ENCODE measurements at regions not wholly inside any gene's neighbourhood (a gene's known extent, or its start where the extent isn't known, plus 50 kb on each side); places are given as distances from the start of the nearest gene placed in this dataset.

- Histone ChIP-seq H3K36me3 (ENCODE audit: control insufficient read depth in 3 of 3, insufficient read depth in 2 of 3, low read depth in 1 of 3, low read length in 3 of 3) (peaks cover 0 to 4% (median 0%) of the 10 kb centered on the region in 3 donors), H3K4me3 (ENCODE audit: low read depth in 1 of 3, low read length in 3 of 3) (no peak overlapping the region), H3K27ac (ENCODE audit: low read depth in 1 of 3, low read length in 2 of 3) (no peak overlapping the region), H3K27me3 (ENCODE audit: control insufficient read depth in 3 of 3, insufficient read depth in 3 of 3, low read length in 3 of 3) (no peaks in the 10 kb centered on the region), H3K4me1 (ENCODE audit: control insufficient read depth in 3 of 3, insufficient read depth in 2 of 3, low read depth in 1 of 3, low read length in 2 of 3) (no peaks in the 10 kb centered on the region), H3K9me3 (ENCODE audit: control insufficient read depth in 2 of 2, insufficient read depth in 1 of 2, low read depth in 1 of 2, low read length in 1 of 2) (no peaks in the 10 kb centered on the region)
- DNase-seq (no peak), FAIRE-seq (no peak)
- WGBS, 3 donors = 88 to 92% (median 89%) methylated on average over 10 of the region's 10 CpGs
Observed at GRCh38 chr1:232534552-232535517, 95.1 kb downstream of the SIPA1L2 start.

- no peak overlapping the region for H3K27ac ChIP-seq (ENCODE audit: low read depth in 1 of 3, low read length in 2 of 3)
Observed at GRCh38 chr1:232533328-232533727, 96.6 kb downstream of the SIPA1L2 start.

GRCh38 chr1:232532901-232533300, 97.0 kb downstream of the SIPA1L2 start:
- no peaks in the 10 kb centered on the region for H3K4me1 ChIP-seq (ENCODE audit: control insufficient read depth in 3 of 3, insufficient read depth in 2 of 3, low read depth in 1 of 3, low read length in 2 of 3)
- 86 to 91% (median 88%) methylated on average over 2 of the region's 2 CpGs for WGBS, 3 donors
- FAIRE-seq (no peak), DNase-seq (no peak)
- H3K4me3 ChIP-seq (ENCODE audit: low read depth in 1 of 3, low read length in 3 of 3) = no peak overlapping the region
- no peak overlapping the region for H3K27ac ChIP-seq (ENCODE audit: low read depth in 1 of 3, low read length in 2 of 3)
- peaks cover 0 to 4% (median 0%) of the 10 kb centered on the region in 3 donors for H3K36me3 ChIP-seq (ENCODE audit: control insufficient read depth in 3 of 3, insufficient read depth in 2 of 3, low read depth in 1 of 3, low read length in 3 of 3)
- no peaks in the 10 kb centered on the region for H3K9me3 ChIP-seq (ENCODE audit: control insufficient read depth in 2 of 2, insufficient read depth in 1 of 2, low read depth in 1 of 2, low read length in 1 of 2)
- no peaks in the 10 kb centered on the region for H3K27me3 ChIP-seq (ENCODE audit: control insufficient read depth in 3 of 3, insufficient read depth in 3 of 3, low read length in 3 of 3)

More at GRCh38 chr1:232533328-232533727, 96.6 kb downstream of the SIPA1L2 start:
- H3K36me3 ChIP-seq (ENCODE audit: control insufficient read depth in 3 of 3, insufficient read depth in 2 of 3, low read depth in 1 of 3, low read length in 3 of 3) = peaks cover 0 to 4% (median 0%) of the 10 kb centered on the region in 3 donors
- WGBS, 3 donors = 93 to 96% (median 95%) methylated on average over 1 of the region's 1 CpG
- H3K4me1 ChIP-seq (ENCODE audit: control insufficient read depth in 3 of 3, insufficient read depth in 2 of 3, low read depth in 1 of 3, low read length in 2 of 3) = no peaks in the 10 kb centered on the region
- FAIRE-seq (no peak), DNase-seq (no peak)
- no peak overlapping the region for H3K4me3 ChIP-seq (ENCODE audit: low read depth in 1 of 3, low read length in 3 of 3)
- H3K27me3 ChIP-seq (ENCODE audit: control insufficient read depth in 3 of 3, insufficient read depth in 3 of 3, low read length in 3 of 3) = no peaks in the 10 kb centered on the region
- H3K9me3 ChIP-seq (ENCODE audit: control insufficient read depth in 2 of 2, insufficient read depth in 1 of 2, low read depth in 1 of 2, low read length in 1 of 2) = no peaks in the 10 kb centered on the region

- H3K9me3 ChIP-seq (ENCODE audit: control insufficient read depth in 2 of 2, insufficient read depth in 1 of 2, low read depth in 1 of 2, low read length in 1 of 2) = no peaks in the 10 kb centered on the region
- H3K27ac ChIP-seq (ENCODE audit: low read depth in 1 of 3, low read length in 2 of 3) = no peak overlapping the region
- no peak overlapping the region for H3K4me3 ChIP-seq (ENCODE audit: low read depth in 1 of 3, low read length in 3 of 3)
- 90 to 96% (median 95%) methylated on average over 3 of the region's 3 CpGs for WGBS, 3 donors
- no peak for DNase-seq
- no peaks in the 10 kb centered on the region for H3K4me1 ChIP-seq (ENCODE audit: control insufficient read depth in 3 of 3, insufficient read depth in 2 of 3, low read depth in 1 of 3, low read length in 2 of 3)
- H3K36me3 ChIP-seq (ENCODE audit: control insufficient read depth in 3 of 3, insufficient read depth in 2 of 3, low read depth in 1 of 3, low read length in 3 of 3) = peaks cover 0 to 4% (median 0%) of the 10 kb centered on the region in 3 donors
- no peaks in the 10 kb centered on the region for H3K27me3 ChIP-seq (ENCODE audit: control insufficient read depth in 3 of 3, insufficient read depth in 3 of 3, low read length in 3 of 3)
- no peak for FAIRE-seq
Observed at GRCh38 chr1:232531291-232531690, 98.6 kb downstream of the SIPA1L2 start.

- H3K4me1 ChIP-seq (ENCODE audit: control insufficient read depth in 3 of 3, insufficient read depth in 2 of 3, low read depth in 1 of 3, low read length in 2 of 3) = no peaks in the 10 kb centered on the region
- no peak overlapping the region for H3K27ac ChIP-seq (ENCODE audit: low read depth in 1 of 3, low read length in 2 of 3)
- WGBS, 3 donors = 89 to 92% (median 91%) methylated on average over 2 of the region's 2 CpGs
- FAIRE-seq = no peak
- H3K9me3 ChIP-seq (ENCODE audit: control insufficient read depth in 2 of 2, insufficient read depth in 1 of 2, low read depth in 1 of 2, low read length in 1 of 2) = no peaks in the 10 kb centered on the region
- H3K4me3 ChIP-seq (ENCODE audit: low read depth in 1 of 3, low read length in 3 of 3) = no peak overlapping the region
- no peaks in the 10 kb centered on the region for H3K27me3 ChIP-seq (ENCODE audit: control insufficient read depth in 3 of 3, insufficient read depth in 3 of 3, low read length in 3 of 3)
- no peak for DNase-seq
- peaks cover 0 to 4% (median 0%) of the 10 kb centered on the region in 3 donors for H3K36me3 ChIP-seq (ENCODE audit: control insufficient read depth in 3 of 3, insufficient read depth in 2 of 3, low read depth in 1 of 3, low read length in 3 of 3)
Observed at GRCh38 chr1:232529747-232530146, 100.2 kb downstream of the SIPA1L2 start.

- no peaks in the 10 kb centered on the region for H3K9me3 ChIP-seq (ENCODE audit: control insufficient read depth in 2 of 2, insufficient read depth in 1 of 2, low read depth in 1 of 2, low read length in 1 of 2)
- H3K36me3 ChIP-seq (ENCODE audit: control insufficient read depth in 3 of 3, insufficient read depth in 2 of 3, low read depth in 1 of 3, low read length in 3 of 3) = peaks cover 0 to 4% (median 0%) of the 10 kb centered on the region in 3 donors
- H3K4me3 ChIP-seq (ENCODE audit: low read depth in 1 of 3, low read length in 3 of 3) = no peak overlapping the region
- no peaks in the 10 kb centered on the region for H3K4me1 ChIP-seq (ENCODE audit: control insufficient read depth in 3 of 3, insufficient read depth in 2 of 3, low read depth in 1 of 3, low read length in 2 of 3)
- peak overlapping the region in 1 of 3 donors; percentile 1 for H3K27ac ChIP-seq (ENCODE audit: low read depth in 1 of 3, low read length in 2 of 3)
- FAIRE-seq (no peak), DNase-seq (peak in 1 of 2 donors; percentile 32)
- H3K27me3 ChIP-seq (ENCODE audit: control insufficient read depth in 3 of 3, insufficient read depth in 3 of 3, low read length in 3 of 3) = no peaks in the 10 kb centered on the region
- WGBS, 3 donors = 71 to 90% (median 83%) methylated on average over 2 of the region's 2 CpGs
Observed at GRCh38 chr1:232528472-232529089, 101.4 kb downstream of the SIPA1L2 start.

- no peak overlapping the region for H3K4me3 ChIP-seq (ENCODE audit: low read depth in 1 of 3, low read length in 3 of 3)
- H3K27me3 ChIP-seq (ENCODE audit: control insufficient read depth in 3 of 3, insufficient read depth in 3 of 3, low read length in 3 of 3) = no peaks in the 10 kb centered on the region
- DNase-seq (no peak), FAIRE-seq (no peak)
- H3K4me1 ChIP-seq (ENCODE audit: control insufficient read depth in 3 of 3, insufficient read depth in 2 of 3, low read depth in 1 of 3, low read length in 2 of 3) = no peaks in the 10 kb centered on the region
- no peak overlapping the region for H3K27ac ChIP-seq (ENCODE audit: low read depth in 1 of 3, low read length in 2 of 3)
- H3K9me3 ChIP-seq (ENCODE audit: control insufficient read depth in 2 of 2, insufficient read depth in 1 of 2, low read depth in 1 of 2, low read length in 1 of 2) = no peaks in the 10 kb centered on the region
- 67 to 81% (median 78%) methylated on average over 2 of the region's 2 CpGs for WGBS, 3 donors
- no peaks in the 10 kb centered on the region for H3K36me3 ChIP-seq (ENCODE audit: control insufficient read depth in 3 of 3, insufficient read depth in 2 of 3, low read depth in 1 of 3, low read length in 3 of 3)
Observed at GRCh38 chr1:232524056-232524455, 105.9 kb downstream of the SIPA1L2 start.

GRCh38 chr1:232522189-232522588, 107.7 kb downstream of the SIPA1L2 start:
- Histone ChIP-seq H3K4me3 (ENCODE audit: low read depth in 1 of 3, low read length in 3 of 3) (no peak overlapping the region), H3K36me3 (ENCODE audit: control insufficient read depth in 3 of 3, insufficient read depth in 2 of 3, low read depth in 1 of 3, low read length in 3 of 3) (no peaks in the 10 kb centered on the region), H3K9me3 (ENCODE audit: control insufficient read depth in 2 of 2, insufficient read depth in 1 of 2, low read depth in 1 of 2, low read length in 1 of 2) (no peaks in the 10 kb centered on the region), H3K27me3 (ENCODE audit: control insufficient read depth in 3 of 3, insufficient read depth in 3 of 3, low read length in 3 of 3) (no peaks in the 10 kb centered on the region), H3K27ac (ENCODE audit: low read depth in 1 of 3, low read length in 2 of 3) (no peak overlapping the region), H3K4me1 (ENCODE audit: control insufficient read depth in 3 of 3, insufficient read depth in 2 of 3, low read depth in 1 of 3, low read length in 2 of 3) (no peaks in the 10 kb centered on the region)
- 95 to 100% (median 96%) methylated on average over 1 of the region's 1 CpG for WGBS, 3 donors
- FAIRE-seq (no peak), DNase-seq (no peak)

All from small intestine (tissue), 7 donors.